B cell (primary cell): ENCODE measurements at regions not wholly inside any gene's neighbourhood (a gene's known extent, or its start where the extent isn't known, plus 50 kb on each side); places are given as distances from the start of the nearest gene placed in this dataset.

Experiments
- ATAC-seq: fragments of 200-7000 bp; cut with Tn5 transposase; one replicate; pipeline ENCODE4 v1.10.0; 2021; ENCODE audit warnings: low read depth, mild to moderate bottlenecking, moderate number of reproducible peaks, moderate library complexity
- CTCF ChIA-PET: fragments of 350-600 bp; sonication (Branson Sonifier 250); formaldehyde crosslinking; loops from one replicate; lab custom pipeline; 2021; ENCODE audit warnings: antibody characterized with exemption, inconsistent platforms; lab: Charles Lee
- POLR2A ChIA-PET: fragments of 350-600 bp; sonication (Branson Sonifier 250); formaldehyde crosslinking; loops from one replicate; lab custom pipeline; 2021; ENCODE audit warnings: antibody characterized with exemption; lab: Charles Lee
- DNase-seq: peaks from one replicate; pipeline ENCODE4 v3.0.0; 2013
- H2AFZ ChIP-seq: 2 replicates; pipeline ENCODE4 v1.6.1; 2012; ENCODE audit warnings: mild to moderate bottlenecking, low read depth, low read length; ENCODE audit not compliant: insufficient read depth, poor library complexity, severe bottlenecking
- H3K27ac ChIP-seq, 2 donors: 1 replicate in 1 of 2; 2 replicates in 1 of 2; pipeline ENCODE4 v1.5.1; 2012 to 2013; ENCODE audit warnings: low read length in 2 of 2, mild to moderate bottlenecking in 2 of 2, moderate library complexity in 1 of 2
- H3K27me3 ChIP-seq, 4 experiments: fragments of 200-600 bp in 1 of 4; sonication (generic) in 1 of 4; replicated peaks in 1 of 4; 1 replicate in 2 of 4; 2 replicates in 2 of 4; pipeline versions ENCODE4 v1.6.1 to v1.7.0; 2013 to 2016; ENCODE audit warnings: low read length in 3 of 4, mild to moderate bottlenecking in 2 of 4, mixed read lengths in 1 of 4, moderate library complexity in 1 of 4; ENCODE audit not compliant: insufficient read depth in 4 of 4, control insufficient read depth in 3 of 4; ENCODE audit errors: control extremely low read depth in 1 of 4
- H3K36me3 ChIP-seq, 2 experiments: replicated peaks in 1 of 2; 1 replicate in 1 of 2; 2 replicates in 1 of 2; pipeline versions ENCODE4 v1.6.1 to v1.7.1; 2013; ENCODE audit warnings: low read length in 1 of 2; ENCODE audit not compliant: insufficient read depth in 2 of 2, control insufficient read depth in 1 of 2; ENCODE audit errors: control extremely low read depth in 1 of 2, extremely low read depth in 1 of 2
- H3K4me1 ChIP-seq, 2 donors: fragments of 200-600 bp in 1 of 2; sonication (generic) in 1 of 2; 1 replicate in 1 of 2; 2 replicates in 1 of 2; pipeline versions ENCODE4 v1.5.1 to v1.6.1; 2013 to 2017; ENCODE audit warnings: low read length in 2 of 2; ENCODE audit not compliant: control insufficient read depth in 2 of 2, insufficient read depth in 2 of 2
- H3K4me2 ChIP-seq: replicated peaks from 2 replicates; pipeline ENCODE3; 2012; ENCODE audit warnings: mild to moderate bottlenecking, low read depth, low read length; ENCODE audit not compliant: poor library complexity, severe bottlenecking
- H3K4me3 ChIP-seq, 5 experiments: fragments of 200-600 bp in 1 of 5; sonication (generic) in 1 of 5; 1 replicate in 3 of 5; 2 replicates in 2 of 5; pipeline versions ENCODE4 v1.5.1 to v1.7.0; 2011 to 2016; ENCODE audit warnings: low read length in 4 of 5, mild to moderate bottlenecking in 4 of 5, low read depth in 2 of 5, control low read depth in 1 of 5, moderate library complexity in 1 of 5; ENCODE audit not compliant: insufficient read depth in 1 of 5; ENCODE audit errors: control extremely low read depth in 1 of 5, extremely low read depth in 1 of 5
- H3K79me2 ChIP-seq: fragments of 200-600 bp; sonication (generic); one replicate; pipeline ENCODE4 v1.6.0; 2016; ENCODE audit warnings: low read length; ENCODE audit not compliant: control insufficient read depth, insufficient read depth
- H3K9ac ChIP-seq: fragments of 200-600 bp; sonication (generic); 2 replicates; pipeline ENCODE4 v1.6.1; 2017; ENCODE audit warnings: mild to moderate bottlenecking, low read length, moderate library complexity
- H3K9me3 ChIP-seq, 3 donors: one replicate each; pipeline versions ENCODE4 v1.6.1 to v1.7.1; 2013; ENCODE audit warnings: low read length in 2 of 3; ENCODE audit not compliant: control insufficient read depth in 2 of 3, insufficient read depth in 1 of 3; ENCODE audit errors: control extremely low read depth in 1 of 3
- H4K20me1 ChIP-seq: 2 replicates; pipeline ENCODE4 v1.6.0; 2012; ENCODE audit warnings: mild to moderate bottlenecking, low read length; ENCODE audit not compliant: insufficient read depth, control insufficient read depth, poor library complexity, severe bottlenecking
- H3K27ac Mint-ChIP-seq: one replicate; pipeline ENCODE4 v1.8.0; 2021; ENCODE audit warnings: mixed read lengths
- H3K27me3 Mint-ChIP-seq: one replicate; pipeline ENCODE4 v1.8.0; 2021; ENCODE audit warnings: mixed read lengths
- H3K4me1 Mint-ChIP-seq: one replicate; pipeline ENCODE4 v1.8.0; 2021; ENCODE audit warnings: mixed read lengths
- H3K4me3 Mint-ChIP-seq: one replicate; pipeline ENCODE4 v1.8.0; 2021; ENCODE audit warnings: mixed read lengths
- H3K9me3 Mint-ChIP-seq: one replicate; pipeline ENCODE4 v1.8.0; 2022; ENCODE audit warnings: mixed read lengths; ENCODE audit not compliant: insufficient read depth
- CTCF ChIP-seq: fragments of 200-600 bp; IDR thresholded peaks from one replicate; pipeline ENCODE4 v1.8.0; 2022; ENCODE audit warnings: antibody characterized with exemption, mild to moderate bottlenecking
- EZH2 ChIP-seq: IDR thresholded peaks from 2 replicates; pipeline ENCODE4 v1.6.1; 2012; ENCODE audit warnings: borderline replicate concordance, low read depth, mild to moderate bottlenecking, moderate library complexity, low read length; ENCODE audit not compliant: insufficient read depth, poor library complexity, severe bottlenecking
- WGBS: methylation state at CpG from one replicate; pipeline ENCODE4 v1.1.5; 2013; ENCODE audit warnings: missing lambda C conversion rate; ENCODE audit not compliant: insufficient coverage; 5-methylcytosine and 5-hydroxymethylcytosine counted together
- intact Hi-C: fragments of 100-400 bp; cut with micrococcal nuclease; formaldehyde crosslinking; loops from one replicate; pipeline ENCODE4 v1.10.0; 2022

- ATAC-seq (no peak), DNase-seq (no peak)
- Histone ChIP-seq H3K9ac (no peak overlapping the region), H3K9me3 (peaks cover 0 to 6% (median 0%) of the 10 kb centered on the region in 3 donors), H3K79me2 (no peaks in the 10 kb centered on the region), H3K27me3 (no peaks in the 10 kb centered on the region), H3K36me3 (no peaks in the 10 kb centered on the region), H3K4me1 (no peaks in the 10 kb centered on the region), H3K27ac (no peak overlapping the region), H2AFZ (no peak overlapping the region), H3K4me3 (no peak overlapping the region), H4K20me1 (no peaks in the 10 kb centered on the region), H3K4me2 (no peak overlapping the region)
- no peaks in the 10 kb centered on the region for H3K9me3 Mint-ChIP-seq
- H3K27ac Mint-ChIP-seq = no peak overlapping the region
- WGBS = 79% methylated on average over 10 of the region's 13 CpGs
- TF ChIP-seq CTCF (no peak), EZH2 (no peak)
- CTCF ChIA-PET = no interaction called here
- intact Hi-C loops = no loop called here
- no peaks in the 10 kb centered on the region for H3K4me1 Mint-ChIP-seq
- H3K27me3 Mint-ChIP-seq = peaks cover 5% of the 10 kb centered on the region
- POLR2A ChIA-PET = no interaction called here
- H3K4me3 Mint-ChIP-seq = no peak overlapping the region
These were observed 204.8 kb downstream of the NUAK1 start for GRCh38 chr12:105933671-105934665.

GRCh38 chr12:105935106-105935505, 203.6 kb downstream of the NUAK1 start:
- Histone ChIP-seq H3K27me3 (no peaks in the 10 kb centered on the region), H3K27ac (no peak overlapping the region), H3K9me3 (peaks cover 0 to 6% (median 0%) of the 10 kb centered on the region in 3 donors), H3K9ac (no peak overlapping the region), H3K36me3 (no peaks in the 10 kb centered on the region), H3K4me1 (no peaks in the 10 kb centered on the region), H3K4me2 (no peak overlapping the region), H3K4me3 (no peak overlapping the region), H4K20me1 (no peaks in the 10 kb centered on the region), H2AFZ (no peak overlapping the region), H3K79me2 (no peaks in the 10 kb centered on the region)
- Mint-ChIP-seq H3K27ac (no peak overlapping the region), H3K4me3 (no peak overlapping the region), H3K9me3 (no peaks in the 10 kb centered on the region), H3K4me1 (no peaks in the 10 kb centered on the region), H3K27me3 (peaks cover 7% of the 10 kb centered on the region)
- no peak for ATAC-seq
- no CpG with 5 or more reads among the region's 6 CpGs for WGBS
- ChIA-PET POLR2A (no interaction called here), CTCF (no interaction called here)
- intact Hi-C loops = no loop called here
- no peak for DNase-seq
- no peak for TF ChIP-seq CTCF
- no peak for TF ChIP-seq EZH2
